Stimulated activated CD8-positive, alpha-beta memory T cell treated with anti-CD3 and anti-CD28 coated beads, Interleukin-2, amount 100 ng/mL, for 1 hour (primary cell): ENCODE measurements at regions not wholly inside any gene's neighbourhood (a gene's known extent, or its start where the extent isn't known, plus 50 kb on each side); places are given as distances from the start of the nearest gene placed in this dataset.
"Not testable (repeated sequence)": the region's sequence is repeated elsewhere in the genome, so short reads cannot be mapped to it uniquely, and the experiment has no call there.

Source experiments
- DNase-seq, 2 donors: peaks; one replicate each; pipeline ENCODE4 v3.0.0-alpha.2; 2020; ENCODE audit warnings: low read depth in 2 of 2

GRCh38 chr14:65962952-65963351 is 523.2 kb upstream of the CCDC196 start:
- no peak for DNase-seq

- DNase-seq, result no peak
These were observed 521.8 kb upstream of the CCDC196 start for GRCh38 chr14:65964366-65964765.

GRCh38 chr14:65966188-65966587 is 520.0 kb upstream of the CCDC196 start:
- no peak for DNase-seq

- DNase-seq, result no peak
These were observed 513.8 kb upstream of the CCDC196 start for GRCh38 chr14:65972346-65972870.

- DNase-seq, result no peak
These were observed 513.3 kb upstream of the CCDC196 start for GRCh38 chr14:65972891-65973290.

DNA sequence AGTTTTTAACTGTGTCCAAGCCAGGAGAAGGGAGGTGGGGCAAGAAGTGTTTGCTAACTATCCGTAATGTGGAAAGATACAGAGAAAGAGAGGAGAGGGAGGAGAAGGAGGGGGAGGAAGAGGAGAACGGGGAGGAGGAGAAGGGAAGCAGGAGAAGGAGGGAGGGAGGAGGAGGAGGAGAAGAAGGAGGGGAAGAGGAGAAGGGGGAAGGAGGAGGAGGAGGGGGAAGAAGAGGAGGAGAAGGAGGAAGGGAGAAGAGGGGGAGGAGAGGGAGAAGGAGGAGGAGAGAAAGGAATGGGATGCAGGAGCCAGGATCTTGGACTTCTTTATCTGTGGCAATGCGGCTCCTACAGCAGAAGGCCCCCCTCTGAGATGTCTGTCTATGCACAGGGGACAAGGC is 510.3 kb upstream of the CCDC196 start:
- DNase-seq, result no peak

GRCh38 chr14:65976761-65977404 is 509.3 kb upstream of the CCDC196 start:
- DNase-seq, result no peak

DNA sequence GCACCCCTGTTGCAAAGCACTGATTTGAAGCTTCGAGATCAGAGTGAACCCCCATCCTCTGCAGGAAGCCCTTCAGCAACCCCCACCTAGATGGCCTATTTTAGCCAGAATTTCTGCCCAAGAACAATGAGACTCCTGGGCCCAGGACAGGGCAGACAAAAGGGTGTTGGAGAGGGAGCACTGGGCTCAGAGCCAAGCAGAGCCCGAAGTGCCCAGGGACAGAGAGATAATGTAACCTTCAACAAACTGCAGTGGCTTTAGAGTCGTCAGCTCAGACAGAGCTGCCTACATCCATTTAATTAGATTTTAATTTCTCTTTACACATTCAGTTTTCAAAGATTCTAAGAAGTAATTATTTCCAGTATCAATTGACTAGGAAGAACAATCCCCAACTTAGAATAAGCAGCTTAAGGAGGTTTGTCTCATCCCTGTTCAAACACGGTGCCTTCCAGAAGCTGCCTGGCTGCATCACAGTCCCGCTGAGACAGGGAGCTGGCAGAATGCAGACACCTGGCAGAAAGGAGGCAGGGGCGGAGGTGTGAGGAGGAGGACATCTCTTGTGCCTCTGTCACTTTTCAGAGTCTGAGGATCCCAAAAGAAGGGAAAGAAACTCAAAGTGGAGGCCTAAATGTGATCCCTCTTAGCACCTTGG is 504.9 kb upstream of the CCDC196 start:
- DNase-seq, result no peak

DNA sequence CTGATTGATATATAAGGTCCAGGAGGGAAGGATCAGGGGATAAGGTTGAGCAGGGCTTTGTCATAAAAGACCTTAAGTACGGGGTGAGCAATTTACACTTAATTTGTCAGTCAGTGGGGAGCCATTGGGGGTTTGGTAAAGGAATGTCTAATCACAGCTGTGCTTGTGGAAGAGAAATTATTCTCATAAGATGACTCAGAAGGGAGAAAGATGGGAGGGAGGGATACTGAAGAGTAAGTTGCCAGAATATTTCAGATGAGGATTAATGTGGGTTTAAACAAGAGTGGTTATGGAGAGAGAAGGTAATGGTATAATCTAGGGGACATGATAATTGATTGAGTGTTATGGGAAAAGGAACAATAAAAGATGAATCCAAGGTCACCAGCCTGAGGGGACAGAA is 500.1 kb upstream of the CCDC196 start:
- no peak for DNase-seq

- no peak for DNase-seq
These were observed 496.2 kb upstream of the CCDC196 start for GRCh38 chr14:65989981-65990380.

- no peak for DNase-seq
These were observed 495.1 kb upstream of the CCDC196 start for GRCh38 chr14:65991104-65991503.

GRCh38 chr14:65991935-65992334 is 494.2 kb upstream of the CCDC196 start:
- DNase-seq, result not testable (repeated sequence)

GRCh38 chr14:65993103-65993502 is 493.1 kb upstream of the CCDC196 start:
- no peak for DNase-seq

- no peak for DNase-seq
These were observed 492.2 kb upstream of the CCDC196 start for GRCh38 chr14:65993996-65994395.

GRCh38 chr14:65997347-65997746 is 488.8 kb upstream of the CCDC196 start:
- DNase-seq, result no peak

DNA sequence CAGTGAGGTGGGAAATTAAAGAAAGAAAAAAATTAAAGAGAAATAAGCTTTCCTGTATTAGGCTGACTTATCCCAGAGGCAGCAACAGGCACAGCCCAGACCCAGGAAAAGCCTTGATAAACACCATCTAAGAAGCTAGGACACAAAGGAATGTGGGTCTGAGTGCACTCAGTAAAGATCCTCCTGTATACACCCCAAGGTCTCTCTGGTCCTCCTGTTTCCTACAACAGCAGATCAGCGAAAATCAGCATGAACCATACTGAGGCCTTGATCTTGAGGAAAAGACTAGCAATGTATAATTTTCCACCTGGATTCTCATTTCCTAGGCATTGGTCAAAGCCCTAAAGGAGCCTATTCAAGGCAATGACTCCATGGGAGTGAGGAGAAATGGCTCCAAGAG is 486.3 kb upstream of the CCDC196 start:
- no peak for DNase-seq

GRCh38 chr14:66000766-66001165 is 485.4 kb upstream of the CCDC196 start:
- no peak for DNase-seq

DNA sequence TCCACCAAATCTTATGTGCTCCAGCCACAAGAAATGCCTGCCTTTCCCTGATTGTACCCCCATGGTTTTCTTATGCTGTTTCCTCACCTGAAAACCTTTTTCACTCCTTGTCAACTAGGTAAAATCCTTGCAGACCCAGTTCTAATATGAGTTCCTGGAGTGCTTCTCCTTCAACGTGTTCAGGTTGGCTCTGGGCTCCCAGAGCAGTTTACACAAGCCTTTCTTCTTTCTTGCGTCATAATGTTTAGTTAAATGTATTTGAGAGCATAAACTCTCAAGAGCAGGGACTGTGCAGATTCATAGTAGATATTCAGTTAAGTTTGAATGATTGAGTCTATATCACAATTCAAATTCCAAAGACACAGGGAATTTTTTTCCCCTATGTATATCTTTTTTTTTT is 484.8 kb upstream of the CCDC196 start:
- DNase-seq, result no peak

DNA sequence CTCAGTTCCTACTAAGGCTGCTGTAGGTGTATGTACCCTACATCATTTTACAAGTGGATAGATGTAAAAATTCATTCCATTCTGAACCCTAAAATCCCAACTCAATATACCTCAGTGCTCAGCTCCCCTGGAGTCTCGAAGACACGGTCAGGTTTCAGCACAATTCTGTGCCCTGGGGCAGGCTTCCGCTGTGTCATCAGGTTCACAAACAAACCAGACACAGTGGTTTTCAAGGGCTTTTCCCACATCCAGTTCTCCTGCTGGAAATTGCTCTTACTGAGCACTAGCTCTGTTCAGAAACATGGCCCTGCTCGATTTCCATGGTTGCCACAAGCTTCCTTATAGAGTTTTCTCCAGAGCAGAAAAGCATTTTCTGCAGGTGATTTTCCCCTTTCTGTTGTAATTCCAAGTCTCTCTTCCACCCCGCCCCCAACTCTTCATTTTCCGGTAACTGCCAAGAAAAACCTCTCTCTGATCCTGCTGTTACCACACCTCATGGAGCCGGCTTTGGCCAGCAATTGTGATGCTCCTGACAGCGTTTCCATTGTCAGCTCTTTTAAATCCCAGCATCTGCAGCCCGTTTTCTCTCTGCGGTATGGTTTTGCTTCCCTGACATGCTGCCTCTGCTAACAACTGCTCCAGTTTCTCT is 483.0 kb upstream of the CCDC196 start:
- no peak for DNase-seq

- DNase-seq, result no peak
These were observed 480.2 kb upstream of the CCDC196 start for GRCh38 chr14:66005900-66006434.

- DNase-seq, result no peak
These were observed 477.5 kb upstream of the CCDC196 start for GRCh38 chr14:66008631-66009030.

DNA sequence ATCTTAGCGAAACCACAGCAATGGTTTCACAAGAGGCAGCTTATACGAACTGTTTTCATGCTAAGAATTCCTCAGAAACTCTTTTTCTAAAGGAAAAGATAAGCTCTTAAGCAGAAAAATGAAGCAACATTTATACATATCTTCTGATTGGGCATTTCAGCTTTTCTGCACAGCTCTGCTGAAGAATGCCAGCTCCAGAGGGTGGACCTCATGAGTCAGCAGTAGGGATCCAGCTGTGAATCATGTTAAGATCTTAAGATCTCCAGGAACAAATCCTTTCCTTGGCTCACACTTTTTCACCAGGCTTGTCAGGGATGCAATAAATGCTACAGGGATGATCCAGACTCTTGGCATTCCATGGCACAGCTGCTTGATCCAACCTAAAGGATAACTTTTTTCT is 477.1 kb upstream of the CCDC196 start:
- DNase-seq, result no peak

GRCh38 chr14:66010695-66011094 is 475.5 kb upstream of the CCDC196 start:
- no peak for DNase-seq
